ENCODE measurements at regions not wholly inside any gene's neighbourhood (a gene's known extent, or its start where the extent isn't known, plus 50 kb on each side); places are given as distances from the start of the nearest gene placed in this dataset.
"Not testable (repeated sequence)": the region's sequence is repeated elsewhere in the genome, so short reads cannot be mapped to it uniquely, and the experiment has no call there.

- H3K4me1 ChIP-seq (ENCODE audit: control insufficient read depth, insufficient read depth, low read length); H3K9me3 ChIP-seq (ENCODE audit: control insufficient read depth, insufficient read depth, low read length); H3K9ac ChIP-seq (ENCODE audit: low read depth, low read length); H3K27me3 ChIP-seq (ENCODE audit: control insufficient read depth, insufficient read depth, low read length); H3K27ac ChIP-seq (ENCODE audit: low read depth, low read length); H3K4me3 ChIP-seq (ENCODE audit: low read depth, low read length); H3K36me3 ChIP-seq (ENCODE audit: control insufficient read depth, insufficient read depth, low read length): not testable (repeated sequence)
Observed at GRCh38 chr6:67787119-67787518, 848.0 kb upstream of the ADGRB3 start.

DNA sequence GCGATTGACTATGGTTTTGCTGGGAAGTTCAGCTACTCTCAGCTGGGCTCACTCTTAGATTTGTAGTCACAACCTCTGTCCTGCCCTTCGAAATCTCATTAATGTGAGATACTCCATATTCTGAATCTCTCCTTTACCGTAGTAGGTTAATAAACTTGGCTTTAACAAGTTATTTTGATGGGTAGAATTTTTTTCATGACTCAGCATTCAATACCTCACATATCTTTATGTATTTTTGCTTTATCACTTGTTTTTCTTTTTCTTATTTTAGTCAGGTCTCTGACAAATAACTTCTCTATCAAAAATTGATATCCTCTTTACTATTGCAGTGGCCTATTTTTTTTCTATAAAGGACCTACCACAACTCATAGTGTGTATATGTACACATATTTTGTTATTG is 855.2 kb upstream of the ADGRB3 start:
- H3K4me3 ChIP-seq (ENCODE audit: low read depth, low read length): no peak overlapping the region
- H3K27ac ChIP-seq (ENCODE audit: low read depth, low read length): no peak overlapping the region
- H3K4me1 ChIP-seq (ENCODE audit: control insufficient read depth, insufficient read depth, low read length): no peaks in the 10 kb centered on the region
- no peaks in the 10 kb centered on the region for H3K27me3 ChIP-seq (ENCODE audit: control insufficient read depth, insufficient read depth, low read length)
- no peaks in the 10 kb centered on the region for H3K36me3 ChIP-seq (ENCODE audit: control insufficient read depth, insufficient read depth, low read length)
- no peak overlapping the region for H3K9ac ChIP-seq (ENCODE audit: low read depth, low read length)
- no peaks in the 10 kb centered on the region for H3K9me3 ChIP-seq (ENCODE audit: control insufficient read depth, insufficient read depth, low read length)

GRCh38 chr6:67775333-67775732 is 859.7 kb upstream of the ADGRB3 start:
- Histone ChIP-seq H3K4me1 (ENCODE audit: control insufficient read depth, insufficient read depth, low read length) (no peaks in the 10 kb centered on the region), H3K9me3 (ENCODE audit: control insufficient read depth, insufficient read depth, low read length) (no peaks in the 10 kb centered on the region), H3K36me3 (ENCODE audit: control insufficient read depth, insufficient read depth, low read length) (no peaks in the 10 kb centered on the region), H3K27ac (ENCODE audit: low read depth, low read length) (no peak overlapping the region), H3K4me3 (ENCODE audit: low read depth, low read length) (no peak overlapping the region), H3K27me3 (ENCODE audit: control insufficient read depth, insufficient read depth, low read length) (no peaks in the 10 kb centered on the region), H3K9ac (ENCODE audit: low read depth, low read length) (no peak overlapping the region)

DNA sequence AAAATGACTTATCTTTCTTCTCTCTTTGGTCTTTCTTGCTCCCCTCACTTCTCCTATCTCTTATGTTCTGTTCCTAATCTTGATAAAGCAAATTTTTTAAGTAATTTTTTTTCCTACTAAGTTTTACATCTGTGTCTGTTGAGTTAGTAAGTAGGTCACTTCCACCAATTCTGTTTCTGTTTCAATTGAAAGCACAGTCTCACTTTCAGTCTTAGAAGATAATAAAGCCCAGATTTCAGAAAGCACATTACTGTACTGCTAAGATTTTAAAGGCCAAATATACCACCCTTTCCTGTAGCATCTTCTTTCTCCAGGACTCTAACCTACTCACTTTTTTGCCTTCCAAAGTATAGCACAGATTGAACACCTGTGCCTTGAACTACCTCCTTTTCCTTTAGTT is 866.1 kb upstream of the ADGRB3 start:
- Histone ChIP-seq H3K9me3 (ENCODE audit: control insufficient read depth, insufficient read depth, low read length) (no peaks in the 10 kb centered on the region), H3K9ac (ENCODE audit: low read depth, low read length) (no peak overlapping the region), H3K4me1 (ENCODE audit: control insufficient read depth, insufficient read depth, low read length) (no peaks in the 10 kb centered on the region)

GRCh38 chr6:67767046-67767822 is 867.8 kb upstream of the ADGRB3 start:
- not testable (repeated sequence) for H3K9me3 ChIP-seq (ENCODE audit: control insufficient read depth, insufficient read depth, low read length); H3K27ac ChIP-seq (ENCODE audit: low read depth, low read length); H3K36me3 ChIP-seq (ENCODE audit: control insufficient read depth, insufficient read depth, low read length); H3K27me3 ChIP-seq (ENCODE audit: control insufficient read depth, insufficient read depth, low read length); H3K9ac ChIP-seq (ENCODE audit: low read depth, low read length); H3K4me1 ChIP-seq (ENCODE audit: control insufficient read depth, insufficient read depth, low read length); H3K4me3 ChIP-seq (ENCODE audit: low read depth, low read length)

More for the DNA sequence above, 866.1 kb upstream of the ADGRB3 start:
- H3K27me3 ChIP-seq (ENCODE audit: control insufficient read depth, insufficient read depth, low read length): no peaks in the 10 kb centered on the region
- no peaks in the 10 kb centered on the region for H3K36me3 ChIP-seq (ENCODE audit: control insufficient read depth, insufficient read depth, low read length)
- no peak overlapping the region for H3K4me3 ChIP-seq (ENCODE audit: low read depth, low read length)
- no peak overlapping the region for H3K27ac ChIP-seq (ENCODE audit: low read depth, low read length)

DNA sequence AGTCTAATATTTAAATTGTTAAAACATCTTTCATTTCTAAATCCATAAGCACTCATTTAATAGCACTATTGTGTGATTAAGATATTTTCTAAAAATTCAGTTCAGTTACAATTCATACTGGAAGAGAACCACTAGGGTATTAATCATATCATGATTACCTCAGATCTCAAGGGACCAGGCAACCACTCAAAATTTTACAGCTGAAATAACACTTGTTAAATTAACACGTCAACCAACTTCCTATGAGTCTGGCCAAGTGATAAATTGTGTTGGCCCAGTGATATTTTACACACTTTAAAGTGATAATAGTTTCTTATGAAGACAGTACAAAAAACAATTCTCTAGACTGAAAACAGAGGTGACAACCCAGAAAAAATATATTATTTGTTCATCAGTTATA is 869.0 kb upstream of the ADGRB3 start:
- Histone ChIP-seq H3K27me3 (ENCODE audit: control insufficient read depth, insufficient read depth, low read length) (no peaks in the 10 kb centered on the region), H3K36me3 (ENCODE audit: control insufficient read depth, insufficient read depth, low read length) (no peaks in the 10 kb centered on the region), H3K4me1 (ENCODE audit: control insufficient read depth, insufficient read depth, low read length) (no peaks in the 10 kb centered on the region), H3K9me3 (ENCODE audit: control insufficient read depth, insufficient read depth, low read length) (no peaks in the 10 kb centered on the region), H3K9ac (ENCODE audit: low read depth, low read length) (no peak overlapping the region), H3K27ac (ENCODE audit: low read depth, low read length) (no peak overlapping the region), H3K4me3 (ENCODE audit: low read depth, low read length) (no peak overlapping the region)

GRCh38 chr6:67759001-67759400 is 876.1 kb upstream of the ADGRB3 start:
- H3K4me1 ChIP-seq (ENCODE audit: control insufficient read depth, insufficient read depth, low read length): no peaks in the 10 kb centered on the region
- H3K9me3 ChIP-seq (ENCODE audit: control insufficient read depth, insufficient read depth, low read length): no peaks in the 10 kb centered on the region
- no peaks in the 10 kb centered on the region for H3K27me3 ChIP-seq (ENCODE audit: control insufficient read depth, insufficient read depth, low read length)
- H3K9ac ChIP-seq (ENCODE audit: low read depth, low read length): no peak overlapping the region
- H3K4me3 ChIP-seq (ENCODE audit: low read depth, low read length): no peak overlapping the region
- H3K36me3 ChIP-seq (ENCODE audit: control insufficient read depth, insufficient read depth, low read length): no peaks in the 10 kb centered on the region
- no peak overlapping the region for H3K27ac ChIP-seq (ENCODE audit: low read depth, low read length)

GRCh38 chr6:67757465-67758033 is 877.5 kb upstream of the ADGRB3 start:
- Histone ChIP-seq H3K4me3 (ENCODE audit: low read depth, low read length) (no peak overlapping the region), H3K9ac (ENCODE audit: low read depth, low read length) (no peak overlapping the region), H3K4me1 (ENCODE audit: control insufficient read depth, insufficient read depth, low read length) (no peaks in the 10 kb centered on the region), H3K27ac (ENCODE audit: low read depth, low read length) (no peak overlapping the region), H3K36me3 (ENCODE audit: control insufficient read depth, insufficient read depth, low read length) (no peaks in the 10 kb centered on the region), H3K9me3 (ENCODE audit: control insufficient read depth, insufficient read depth, low read length) (no peaks in the 10 kb centered on the region), H3K27me3 (ENCODE audit: control insufficient read depth, insufficient read depth, low read length) (no peaks in the 10 kb centered on the region)

GRCh38 chr6:67748521-67748920 is 886.6 kb upstream of the ADGRB3 start:
- Histone ChIP-seq H3K4me3 (ENCODE audit: low read depth, low read length) (no peak overlapping the region), H3K27me3 (ENCODE audit: control insufficient read depth, insufficient read depth, low read length) (no peaks in the 10 kb centered on the region), H3K36me3 (ENCODE audit: control insufficient read depth, insufficient read depth, low read length) (no peaks in the 10 kb centered on the region), H3K27ac (ENCODE audit: low read depth, low read length) (no peak overlapping the region), H3K9me3 (ENCODE audit: control insufficient read depth, insufficient read depth, low read length) (no peaks in the 10 kb centered on the region), H3K4me1 (ENCODE audit: control insufficient read depth, insufficient read depth, low read length) (no peaks in the 10 kb centered on the region), H3K9ac (ENCODE audit: low read depth, low read length) (no peak overlapping the region)

DNA sequence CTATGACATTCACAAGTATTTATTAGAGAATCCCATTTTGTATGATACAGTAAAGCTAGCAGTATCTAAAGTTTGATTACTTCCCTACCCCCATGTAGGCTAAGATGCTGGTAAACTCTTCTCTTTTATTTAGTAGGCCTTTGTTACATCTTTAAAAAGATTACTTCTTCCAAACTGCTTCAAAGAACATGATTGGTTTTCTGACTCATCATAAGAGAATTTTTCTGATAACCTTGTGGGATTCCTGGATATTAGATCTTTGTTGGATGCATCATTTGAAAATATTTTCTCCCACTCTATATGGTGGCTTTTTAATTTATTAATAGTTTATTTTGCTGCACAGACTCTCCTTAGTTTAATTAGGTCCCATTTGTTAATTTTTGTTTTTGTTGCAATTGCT is 898.3 kb upstream of the ADGRB3 start:
- H3K9me3 ChIP-seq (ENCODE audit: control insufficient read depth, insufficient read depth, low read length): peaks cover 9% of the 10 kb centered on the region; the same call in 1 of the 2 replicates
- H3K9ac ChIP-seq (ENCODE audit: low read depth, low read length): no peak overlapping the region
- H3K4me3 ChIP-seq (ENCODE audit: low read depth, low read length): no peak overlapping the region
- no peak overlapping the region for H3K27ac ChIP-seq (ENCODE audit: low read depth, low read length)
- H3K36me3 ChIP-seq (ENCODE audit: control insufficient read depth, insufficient read depth, low read length): no peaks in the 10 kb centered on the region
- H3K27me3 ChIP-seq (ENCODE audit: control insufficient read depth, insufficient read depth, low read length): no peaks in the 10 kb centered on the region
- H3K4me1 ChIP-seq (ENCODE audit: control insufficient read depth, insufficient read depth, low read length): no peaks in the 10 kb centered on the region

- peaks cover 13% of the 10 kb centered on the region; the same call in 1 of the 2 replicates for H3K9me3 ChIP-seq (ENCODE audit: control insufficient read depth, insufficient read depth, low read length)
- no peaks in the 10 kb centered on the region for H3K4me1 ChIP-seq (ENCODE audit: control insufficient read depth, insufficient read depth, low read length)
- no peaks in the 10 kb centered on the region for H3K36me3 ChIP-seq (ENCODE audit: control insufficient read depth, insufficient read depth, low read length)
- no peak overlapping the region for H3K4me3 ChIP-seq (ENCODE audit: low read depth, low read length)
- no peak overlapping the region for H3K9ac ChIP-seq (ENCODE audit: low read depth, low read length)
- H3K27ac ChIP-seq (ENCODE audit: low read depth, low read length): no peak overlapping the region
- no peaks in the 10 kb centered on the region for H3K27me3 ChIP-seq (ENCODE audit: control insufficient read depth, insufficient read depth, low read length)
Observed at GRCh38 chr6:67736161-67736560, 898.9 kb upstream of the ADGRB3 start.
